SK-N-SH treated with all-trans-retinoic acid at 6 μM for 48 hours (cell line): ENCODE measurements at regions not wholly inside any gene's neighbourhood (a gene's known extent, or its start where the extent isn't known, plus 50 kb on each side); places are given as distances from the start of the nearest gene placed in this dataset.

Experiments used
- ATAC-seq: fragments of 200-7000 bp; cut with Tn5 transposase; 3 replicates; pipeline ENCODE4 v1.9.1; 2020; ENCODE audit warnings: mild to moderate bottlenecking, moderate library complexity
- ARNTL ChIP-seq: fragments of 450-650 bp; formaldehyde crosslinking; IDR thresholded peaks from 2 replicates; pipeline ENCODE4 v1.5.0; 2020; ENCODE audit warnings: low read depth, mild to moderate bottlenecking, moderate library complexity, borderline replicate concordance
- CREB5 ChIP-seq: fragments of 250-450 bp; sonication (Bioruptor Pico); IDR thresholded peaks from 2 replicates; pipeline ENCODE4 v1.5.1; 2020; ENCODE audit warnings: low read depth, mild to moderate bottlenecking, moderate library complexity
- CSDC2 ChIP-seq: fragments of 250-450 bp; sonication (Bioruptor Pico); IDR thresholded peaks from 2 replicates; pipeline ENCODE4 v1.5.0; 2020; ENCODE audit warnings: mild to moderate bottlenecking, moderate library complexity
- CSRNP3 ChIP-seq: fragments of 250-450 bp; sonication (Bioruptor Pico); IDR thresholded peaks from 2 replicates; pipeline ENCODE4 v1.5.1; 2021; ENCODE audit warnings: mild to moderate bottlenecking, moderate library complexity
- ESRRG ChIP-seq: fragments of 250-450 bp; sonication (Bioruptor Pico); IDR thresholded peaks from 2 replicates; pipeline ENCODE4 v1.6.1; 2021; ENCODE audit warnings: mild to moderate bottlenecking
- GLIS3 ChIP-seq: fragments of 250-450 bp; sonication (Bioruptor Pico); IDR thresholded peaks from 2 replicates; pipeline ENCODE4 v1.5.0; 2020; ENCODE audit warnings: mild to moderate bottlenecking, moderate library complexity
- ISL1 ChIP-seq: fragments of 250-450 bp; sonication (Bioruptor Pico); IDR thresholded peaks from 2 replicates; pipeline ENCODE4 v2.1.2; 2022; ENCODE audit warnings: mild to moderate bottlenecking, moderate library complexity
- POU6F1 ChIP-seq: fragments of 250-450 bp; sonication (Bioruptor Pico); IDR thresholded peaks from 2 replicates; pipeline ENCODE4 v1.8.0; 2021; ENCODE audit warnings: low read depth, mild to moderate bottlenecking, moderate library complexity, borderline replicate concordance
- PPARA ChIP-seq: fragments of 250-450 bp; sonication (Bioruptor Pico); IDR thresholded peaks from 2 replicates; pipeline ENCODE4 v1.5.0; 2020; ENCODE audit warnings: mild to moderate bottlenecking, borderline replicate concordance
- RARB ChIP-seq: fragments of 250-450 bp; sonication (Bioruptor Pico); IDR thresholded peaks from 2 replicates; pipeline ENCODE4 v1.8.0; 2021; ENCODE audit warnings: mild to moderate bottlenecking, moderate library complexity
- SNAI2 ChIP-seq: fragments of 250-450 bp; sonication (Bioruptor Pico); IDR thresholded peaks from 2 replicates; pipeline ENCODE4 v1.5.0; 2020; ENCODE audit warnings: mild to moderate bottlenecking, moderate library complexity
- TCF4 ChIP-seq: fragments of 250-450 bp; sonication (Bioruptor Pico); IDR thresholded peaks from 2 replicates; pipeline ENCODE4 v1.8.0; 2021; ENCODE audit warnings: mild to moderate bottlenecking, moderate library complexity, borderline replicate concordance
- TOX ChIP-seq: fragments of 250-450 bp; sonication (Bioruptor Pico); IDR thresholded peaks from 2 replicates; pipeline ENCODE4 v1.8.0; 2021; ENCODE audit warnings: mild to moderate bottlenecking, moderate library complexity, borderline replicate concordance
- ZC3H10 ChIP-seq: fragments of 250-450 bp; sonication (Bioruptor Pico); IDR thresholded peaks from 2 replicates; pipeline ENCODE4 v1.5.1; 2021; ENCODE audit warnings: mild to moderate bottlenecking, moderate library complexity
- ZFP3 ChIP-seq: fragments of 250-450 bp; sonication (Bioruptor Pico); IDR thresholded peaks from 2 replicates; pipeline ENCODE4 v1.5.0; 2020; ENCODE audit warnings: mild to moderate bottlenecking, moderate library complexity
- ZFP30 ChIP-seq: fragments of 450-650 bp; formaldehyde crosslinking; IDR thresholded peaks from 2 replicates; pipeline ENCODE4 v1.5.0; 2022; ENCODE audit warnings: mild to moderate bottlenecking, moderate library complexity
- ZNF565 ChIP-seq: fragments of 450-650 bp; formaldehyde crosslinking; conservative IDR thresholded peaks from 2 replicates; pipeline ENCODE4 v1.5.0; 2020; ENCODE audit warnings: low read depth, mild to moderate bottlenecking, moderate library complexity
- ZNF70 ChIP-seq: fragments of 450-650 bp; formaldehyde crosslinking; IDR thresholded peaks from 2 replicates; pipeline ENCODE4 v1.5.0; 2020; ENCODE audit warnings: mild to moderate bottlenecking, moderate library complexity
- ZNF8 ChIP-seq: fragments of 450-650 bp; formaldehyde crosslinking; IDR thresholded peaks from 2 replicates; pipeline ENCODE4 v1.5.0; 2020; ENCODE audit warnings: mild to moderate bottlenecking, moderate library complexity

DNA sequence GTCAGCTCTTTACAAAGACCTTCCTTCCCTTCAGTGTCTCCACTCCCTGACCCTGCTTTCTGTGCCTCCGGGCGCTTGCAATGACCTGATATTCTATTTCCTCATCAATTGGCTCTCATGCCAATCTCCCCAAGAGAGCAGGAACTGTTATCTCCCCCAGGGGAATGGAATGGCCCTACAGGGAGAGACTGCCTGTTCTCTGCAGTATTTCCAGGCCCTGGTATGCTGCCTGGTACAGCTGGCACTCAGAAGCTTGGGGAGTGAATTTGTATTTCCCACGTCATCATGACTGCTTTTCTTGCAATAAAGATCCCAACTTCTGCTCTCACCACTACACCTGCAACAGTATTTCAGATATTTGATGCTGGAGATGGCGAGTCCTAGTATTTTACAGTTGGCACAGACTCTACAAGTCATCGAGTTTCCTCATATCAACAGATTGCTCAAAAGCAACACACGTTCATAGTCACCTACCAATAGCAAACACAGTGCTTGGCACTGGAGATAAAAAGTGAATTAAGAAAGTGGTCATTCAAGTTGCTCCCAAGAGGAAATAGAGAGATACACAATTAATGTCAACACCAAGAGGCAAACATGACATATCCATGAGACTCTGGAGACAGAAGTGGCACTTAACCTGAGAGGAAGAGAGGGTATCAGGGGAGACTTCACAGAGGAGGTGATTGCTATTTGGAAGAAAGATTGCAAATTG lies 90.5 kb upstream of the EGFL6 start:
- TF ChIP-seq CSRNP3 (CRISPR knock-in tag) (no peak), ARNTL (CRISPR knock-in tag) (no peak), CREB5 (no peak), PPARA (no peak)
- ATAC-seq = no peak

- TF ChIP-seq ZNF565 (no peak), ZC3H10 (CRISPR knock-in tag) (no peak), CSRNP3 (CRISPR knock-in tag) (no peak), CREB5 (no peak), ZFP3 (no peak), ARNTL (CRISPR knock-in tag) (no peak)
- no peak for ATAC-seq
Observed at GRCh38 chrX:13476384-13476783, 93.0 kb upstream of the EGFL6 start.

- no peak for ATAC-seq
- TF ChIP-seq ZNF8 (CRISPR knock-in tag) = no peak
- no peak for TF ChIP-seq CREB5
- TF ChIP-seq ZC3H10 (CRISPR knock-in tag) = no peak
- TF ChIP-seq GLIS3 (CRISPR knock-in tag) = no peak
- no peak for TF ChIP-seq ZNF70 (CRISPR knock-in tag)
- TF ChIP-seq ZFP30 (CRISPR knock-in tag) = no peak
- TF ChIP-seq ISL1 (CRISPR knock-in tag) = no peak
- no peak for TF ChIP-seq ESRRG
- no peak for TF ChIP-seq RARB (CRISPR knock-in tag)
- no peak for TF ChIP-seq TCF4 (CRISPR knock-in tag)
- TF ChIP-seq CSRNP3 (CRISPR knock-in tag) = no peak
- TF ChIP-seq ZNF565 = no peak
- TF ChIP-seq ARNTL (CRISPR knock-in tag) = no peak
- no peak for TF ChIP-seq TOX (CRISPR knock-in tag)
- TF ChIP-seq POU6F1 (CRISPR knock-in tag) = no peak
- TF ChIP-seq PPARA = no peak
- no peak for TF ChIP-seq ZFP3
- no peak for TF ChIP-seq SNAI2 (CRISPR knock-in tag)
- no peak for TF ChIP-seq CSDC2 (CRISPR knock-in tag)
- TF ChIP-seq, all 23 proteins: peak for 0
Observed at GRCh38 chrX:13474164-13474516, 95.3 kb upstream of the EGFL6 start.
